ENCODE measurements at regions not wholly inside any gene's neighbourhood (a gene's known extent, or its start where the extent isn't known, plus 50 kb on each side); places are given as distances from the start of the nearest gene placed in this dataset.

DNA sequence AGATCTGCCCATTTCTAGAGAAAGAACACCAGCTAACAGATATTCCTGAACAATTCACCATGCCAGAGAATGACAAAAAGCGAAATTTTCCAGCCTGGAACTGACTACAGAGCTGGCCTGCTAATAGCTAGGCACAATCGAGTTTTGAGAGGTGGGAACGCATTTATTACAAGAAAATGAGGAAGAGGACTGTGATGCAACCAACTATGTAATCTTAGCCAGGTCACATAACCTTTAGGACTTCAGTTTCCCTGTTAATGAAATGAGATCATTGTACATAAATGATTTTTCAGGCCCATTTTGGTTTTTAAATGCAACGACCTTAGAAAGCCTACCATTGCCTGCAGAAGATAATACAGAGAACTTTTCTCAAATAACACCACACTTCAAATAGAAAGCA lies 72.1 kb upstream of the SETMAR start:
- DNase-seq (ENCODE audit: low read depth, low spot score), result no peak
- TF ChIP-seq FOXP2 (optimal IDR thresholded peaks at IDR 0.05; ENCODE audit: control extremely low read depth, extremely low read length, insufficient read depth) (no peak), EZH2 (IDR thresholded peaks at IDR 0.05) (no peak), POLR2AphosphoS5 (IDR thresholded peaks at IDR 0.05; ENCODE audit: borderline replicate concordance, low read depth, low read length) (no peak)
- no peak overlapping the region for H3K4me3 ChIP-seq
- no peaks in the 10 kb centered on the region for H3K36me3 ChIP-seq (ENCODE audit: insufficient read depth, low read length)
- H3K27ac ChIP-seq, result no peak overlapping the region
- H3K9ac ChIP-seq (ENCODE audit: insufficient read length), result no peak overlapping the region
- H3K9me3 ChIP-seq (ENCODE audit: low read depth, low read length), result no peaks in the 10 kb centered on the region

DNA sequence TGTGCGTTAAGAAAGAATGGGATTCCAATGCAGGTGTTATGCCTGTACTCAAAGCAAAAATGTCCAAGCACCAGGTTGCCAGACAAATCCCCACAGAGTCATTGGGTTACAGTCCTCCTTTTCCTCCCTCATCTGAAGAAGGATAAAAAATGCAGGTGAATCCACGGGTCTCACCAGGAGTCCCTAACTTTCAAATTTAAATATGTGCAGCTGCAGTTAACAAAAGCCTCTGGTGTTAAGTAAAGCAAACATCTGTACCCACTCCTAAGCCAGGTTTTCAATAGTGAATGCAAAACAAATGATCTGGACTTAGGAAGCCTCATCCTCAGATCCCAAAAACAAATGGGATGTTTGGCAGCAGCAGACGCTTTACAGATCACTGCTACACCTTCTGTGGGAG lies 70.4 kb upstream of the SETMAR start:
- DNase-seq (ENCODE audit: low read depth, low spot score), result no peak

DNA sequence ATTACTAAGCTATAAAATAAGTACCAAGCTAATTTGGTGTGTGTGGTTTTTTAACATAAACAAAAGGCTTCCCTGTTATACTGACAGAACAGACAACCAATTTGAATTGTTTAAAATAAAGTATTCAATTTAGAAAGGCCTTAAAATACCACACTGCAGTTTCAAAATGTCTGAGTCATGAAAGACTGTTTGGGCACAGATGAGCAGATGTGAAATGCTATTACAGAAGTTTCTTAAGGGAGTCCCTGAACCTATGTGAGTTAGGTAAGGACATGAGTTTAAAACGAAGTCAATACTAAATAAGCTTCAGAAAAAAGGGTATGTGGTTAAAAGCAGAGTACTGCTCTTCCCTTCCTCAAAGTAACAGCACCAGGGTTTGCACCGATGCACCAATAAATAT lies 69.7 kb upstream of the SETMAR start:
- Histone ChIP-seq H3K27ac (no peak overlapping the region), H3K36me3 (ENCODE audit: insufficient read depth, low read length) (no peaks in the 10 kb centered on the region), H3K9me3 (ENCODE audit: low read depth, low read length) (no peaks in the 10 kb centered on the region), H3K9ac (ENCODE audit: insufficient read length) (no peak overlapping the region), H3K4me3 (no peak overlapping the region)
- DNase-seq (ENCODE audit: low read depth, low spot score), result no peak
- no peak for TF ChIP-seq FOXP2 (optimal IDR thresholded peaks at IDR 0.05; ENCODE audit: control extremely low read depth, extremely low read length, insufficient read depth)
- no peak for TF ChIP-seq EZH2 (IDR thresholded peaks at IDR 0.05)
- no peak for TF ChIP-seq POLR2AphosphoS5 (IDR thresholded peaks at IDR 0.05; ENCODE audit: borderline replicate concordance, low read depth, low read length)

More for the DNA sequence above, 70.4 kb upstream of the SETMAR start:
- H3K9ac ChIP-seq (ENCODE audit: insufficient read length), result no peak overlapping the region
- no peaks in the 10 kb centered on the region for H3K9me3 ChIP-seq (ENCODE audit: low read depth, low read length)
- H3K36me3 ChIP-seq (ENCODE audit: insufficient read depth, low read length), result no peaks in the 10 kb centered on the region
- no peak overlapping the region for H3K4me3 ChIP-seq
- TF ChIP-seq POLR2AphosphoS5 (IDR thresholded peaks at IDR 0.05; ENCODE audit: borderline replicate concordance, low read depth, low read length) (no peak), FOXP2 (optimal IDR thresholded peaks at IDR 0.05; ENCODE audit: control extremely low read depth, extremely low read length, insufficient read depth) (no peak), EZH2 (IDR thresholded peaks at IDR 0.05) (no peak)
- H3K27ac ChIP-seq, result no peak overlapping the region

DNA sequence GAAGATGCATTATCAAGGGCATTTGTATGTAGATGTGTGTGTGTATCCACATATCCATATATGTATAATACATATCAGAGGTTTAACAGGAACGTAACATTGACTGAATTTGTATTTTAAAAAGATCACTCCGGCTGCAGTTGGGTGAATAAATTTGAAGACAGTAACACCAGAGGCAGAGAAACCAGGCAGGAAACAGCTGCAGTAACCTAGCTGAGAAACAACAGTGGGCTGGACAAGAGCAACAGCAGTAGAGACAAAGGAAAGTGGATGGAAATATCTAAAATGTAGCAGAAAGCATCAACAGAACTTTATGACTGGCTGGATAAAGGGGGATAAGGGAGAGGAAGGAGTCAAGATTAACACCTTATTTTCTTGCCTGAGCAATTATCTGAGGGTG lies 68.3 kb upstream of the SETMAR start:
- no peak for TF ChIP-seq POLR2AphosphoS5 (IDR thresholded peaks at IDR 0.05; ENCODE audit: borderline replicate concordance, low read depth, low read length)
- no peak for TF ChIP-seq EZH2 (IDR thresholded peaks at IDR 0.05)
- no peak for TF ChIP-seq FOXP2 (optimal IDR thresholded peaks at IDR 0.05; ENCODE audit: control extremely low read depth, extremely low read length, insufficient read depth)
- Histone ChIP-seq H3K4me3 (no peak overlapping the region), H3K27ac (no peak overlapping the region), H3K9me3 (ENCODE audit: low read depth, low read length) (no peaks in the 10 kb centered on the region), H3K9ac (ENCODE audit: insufficient read length) (no peak overlapping the region), H3K36me3 (ENCODE audit: insufficient read depth, low read length) (no peaks in the 10 kb centered on the region)
- DNase-seq (ENCODE audit: low read depth, low spot score), result no peak

DNA sequence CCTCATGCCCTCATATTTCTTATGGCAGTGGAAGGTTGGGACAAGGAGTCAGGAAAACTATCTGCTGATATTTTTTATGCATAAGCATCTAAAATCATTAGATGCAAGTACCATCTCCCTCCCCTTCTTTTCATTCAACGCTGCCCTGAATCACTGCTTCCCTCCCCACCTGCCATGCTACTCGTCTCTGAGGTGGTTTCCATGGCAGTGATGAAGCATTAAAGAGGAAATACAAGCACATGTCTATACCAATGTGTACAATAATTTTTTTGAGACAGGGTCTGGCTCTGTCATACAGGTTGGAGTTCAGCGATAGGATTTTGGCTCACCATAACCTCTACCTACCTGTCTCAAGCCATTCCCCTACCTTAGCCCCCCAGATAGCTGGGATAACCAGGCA lies 67.5 kb upstream of the SETMAR start:
- Histone ChIP-seq H3K27ac (no peak overlapping the region), H3K36me3 (ENCODE audit: insufficient read depth, low read length) (no peaks in the 10 kb centered on the region), H3K4me3 (no peak overlapping the region), H3K9me3 (ENCODE audit: low read depth, low read length) (no peaks in the 10 kb centered on the region), H3K9ac (ENCODE audit: insufficient read length) (no peak overlapping the region)
- no peak for DNase-seq (ENCODE audit: low read depth, low spot score)
- TF ChIP-seq FOXP2 (optimal IDR thresholded peaks at IDR 0.05; ENCODE audit: control extremely low read depth, extremely low read length, insufficient read depth) (no peak), EZH2 (IDR thresholded peaks at IDR 0.05) (no peak), POLR2AphosphoS5 (IDR thresholded peaks at IDR 0.05; ENCODE audit: borderline replicate concordance, low read depth, low read length) (no peak)

DNA sequence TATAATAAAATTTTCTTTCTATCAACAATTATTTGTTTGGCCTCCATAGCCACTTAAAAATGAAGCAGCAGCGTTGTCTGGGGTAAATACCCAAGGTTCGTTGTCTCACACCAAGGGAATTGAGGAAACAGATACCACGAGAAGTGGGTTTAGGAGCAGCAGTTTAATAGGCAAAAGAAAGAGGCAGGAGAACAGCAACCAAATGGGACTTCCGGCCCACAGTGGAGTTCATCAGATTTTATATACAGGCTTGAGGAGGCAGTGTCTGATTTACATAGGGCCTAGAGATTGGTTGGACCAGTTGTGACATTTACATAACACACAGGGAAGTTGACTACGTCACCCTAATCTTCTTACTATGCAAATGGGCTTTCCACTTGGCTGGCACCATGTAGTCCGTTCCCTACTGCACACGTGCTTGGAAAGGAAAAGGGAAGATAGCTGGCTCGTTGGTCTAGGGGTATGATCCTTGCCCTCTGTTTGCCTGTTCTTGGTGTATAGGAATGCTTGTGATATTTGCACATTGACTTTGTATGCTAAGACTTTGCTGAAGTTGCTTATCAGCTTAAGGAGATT lies 61.5 kb upstream of the SETMAR start:
- no peak for TF ChIP-seq EZH2 (IDR thresholded peaks at IDR 0.05)
- TF ChIP-seq FOXP2 (optimal IDR thresholded peaks at IDR 0.05; ENCODE audit: control extremely low read depth, extremely low read length, insufficient read depth), result no peak
- TF ChIP-seq POLR2AphosphoS5 (IDR thresholded peaks at IDR 0.05; ENCODE audit: borderline replicate concordance, low read depth, low read length), result no peak
- DNase-seq (ENCODE audit: low read depth, low spot score), result no peak
- Histone ChIP-seq H3K27ac (no peak overlapping the region), H3K36me3 (ENCODE audit: insufficient read depth, low read length) (no peaks in the 10 kb centered on the region), H3K4me3 (no peak overlapping the region), H3K9ac (ENCODE audit: insufficient read length) (no peak overlapping the region), H3K9me3 (ENCODE audit: low read depth, low read length) (no peaks in the 10 kb centered on the region)

DNA sequence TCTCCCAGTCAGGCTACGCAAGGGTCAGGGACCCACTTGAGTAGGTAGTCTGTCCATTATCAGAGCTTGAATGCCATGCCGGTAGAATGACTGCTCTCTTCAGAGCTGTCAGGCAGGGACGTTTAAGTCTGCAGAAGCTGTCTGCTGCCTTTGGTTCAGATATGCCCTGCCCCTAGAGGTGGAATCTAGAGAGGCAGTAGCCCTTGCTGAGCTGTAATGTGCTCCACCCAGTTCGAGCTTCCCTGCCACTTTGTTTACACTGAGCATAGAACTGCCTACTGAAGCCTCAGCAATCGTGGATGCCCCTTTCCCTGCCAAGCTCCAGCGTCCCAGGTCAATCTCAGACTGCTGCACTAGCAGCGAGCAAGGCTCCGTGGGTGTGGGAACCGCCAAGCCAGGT lies 57.5 kb upstream of the SETMAR start:
- H3K27ac ChIP-seq, result no peak overlapping the region
- H3K9me3 ChIP-seq (ENCODE audit: low read depth, low read length), result no peaks in the 10 kb centered on the region
- no peak overlapping the region for H3K4me3 ChIP-seq
- H3K9ac ChIP-seq (ENCODE audit: insufficient read length), result no peak overlapping the region
- no peak for DNase-seq (ENCODE audit: low read depth, low spot score)
- no peaks in the 10 kb centered on the region for H3K36me3 ChIP-seq (ENCODE audit: insufficient read depth, low read length)
- no peak for TF ChIP-seq FOXP2 (optimal IDR thresholded peaks at IDR 0.05; ENCODE audit: control extremely low read depth, extremely low read length, insufficient read depth)
- no peak for TF ChIP-seq POLR2AphosphoS5 (IDR thresholded peaks at IDR 0.05; ENCODE audit: borderline replicate concordance, low read depth, low read length)
- TF ChIP-seq EZH2 (IDR thresholded peaks at IDR 0.05), result no peak

DNA sequence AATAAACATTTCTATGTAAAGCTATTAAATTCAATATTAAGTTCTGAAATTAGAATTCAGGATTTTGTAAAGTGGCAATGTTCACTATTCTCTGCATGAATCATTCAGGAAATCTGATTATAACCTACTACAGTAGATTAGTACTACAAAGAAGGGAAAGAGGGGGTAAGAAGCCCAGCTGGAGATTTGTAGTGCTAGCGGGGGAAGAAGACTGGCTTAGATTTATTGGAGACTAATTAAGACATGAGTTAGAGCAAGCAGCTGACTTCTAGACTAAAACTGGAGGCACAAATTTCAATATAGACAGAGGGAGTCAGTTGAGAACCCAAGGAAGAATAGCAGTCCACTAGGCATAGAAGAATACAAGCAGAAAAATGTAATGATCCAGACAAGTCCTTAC lies 55.8 kb upstream of the SETMAR start:
- TF ChIP-seq FOXP2 (optimal IDR thresholded peaks at IDR 0.05; ENCODE audit: control extremely low read depth, extremely low read length, insufficient read depth), result no peak
- no peak for TF ChIP-seq POLR2AphosphoS5 (IDR thresholded peaks at IDR 0.05; ENCODE audit: borderline replicate concordance, low read depth, low read length)
- no peak for TF ChIP-seq EZH2 (IDR thresholded peaks at IDR 0.05)
- no peaks in the 10 kb centered on the region for H3K9me3 ChIP-seq (ENCODE audit: low read depth, low read length)
- DNase-seq (ENCODE audit: low read depth, low spot score), result no peak
- H3K9ac ChIP-seq (ENCODE audit: insufficient read length), result no peak overlapping the region
- no peaks in the 10 kb centered on the region for H3K36me3 ChIP-seq (ENCODE audit: insufficient read depth, low read length)
- no peak overlapping the region for H3K27ac ChIP-seq
- no peak overlapping the region for H3K4me3 ChIP-seq

DNA sequence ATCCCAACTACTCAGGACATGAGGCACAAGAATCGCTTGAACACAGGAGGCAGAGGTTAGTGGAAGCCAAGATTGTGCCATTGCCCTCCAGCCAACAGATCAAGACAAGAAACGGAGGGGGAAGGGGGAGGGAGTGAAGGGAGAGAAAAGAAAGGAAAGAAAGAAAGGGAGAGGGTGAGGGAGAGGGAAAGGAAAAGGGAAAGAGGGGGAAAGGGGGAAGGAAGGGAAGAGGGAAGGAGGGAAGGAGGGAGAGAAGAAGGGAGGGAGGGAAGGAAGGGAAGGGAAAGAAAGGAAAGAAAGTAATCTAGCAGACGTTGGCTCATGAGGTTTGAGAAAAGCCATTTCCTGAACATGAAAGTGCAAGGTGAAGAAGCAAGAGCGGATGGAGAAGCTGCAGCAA lies 53.1 kb upstream of the SETMAR start:
- no peak for DNase-seq (ENCODE audit: low read depth, low spot score)
- no peak overlapping the region for H3K27ac ChIP-seq
- no peak overlapping the region for H3K4me3 ChIP-seq
- TF ChIP-seq EZH2 (IDR thresholded peaks at IDR 0.05), result no peak
- H3K9me3 ChIP-seq (ENCODE audit: low read depth, low read length), result no peaks in the 10 kb centered on the region
- H3K36me3 ChIP-seq (ENCODE audit: insufficient read depth, low read length), result no peaks in the 10 kb centered on the region
- H3K9ac ChIP-seq (ENCODE audit: insufficient read length), result no peak overlapping the region
